T-helper 2 cell (primary cell): ENCODE measurements at regions not wholly inside any gene's neighbourhood (a gene's known extent, or its start where the extent isn't known, plus 50 kb on each side); places are given as distances from the start of the nearest gene placed in this dataset.
A peak's percentile ranks its signal among the peaks of the same experiment; 100 is the strongest.

ENCODE experiments used
- DNase-seq, 5 experiments: peaks; one replicate each; pipeline versions ENCODE4 v3.0.0 to v3.0.0-alpha.2; 2012 to 2022

DNA sequence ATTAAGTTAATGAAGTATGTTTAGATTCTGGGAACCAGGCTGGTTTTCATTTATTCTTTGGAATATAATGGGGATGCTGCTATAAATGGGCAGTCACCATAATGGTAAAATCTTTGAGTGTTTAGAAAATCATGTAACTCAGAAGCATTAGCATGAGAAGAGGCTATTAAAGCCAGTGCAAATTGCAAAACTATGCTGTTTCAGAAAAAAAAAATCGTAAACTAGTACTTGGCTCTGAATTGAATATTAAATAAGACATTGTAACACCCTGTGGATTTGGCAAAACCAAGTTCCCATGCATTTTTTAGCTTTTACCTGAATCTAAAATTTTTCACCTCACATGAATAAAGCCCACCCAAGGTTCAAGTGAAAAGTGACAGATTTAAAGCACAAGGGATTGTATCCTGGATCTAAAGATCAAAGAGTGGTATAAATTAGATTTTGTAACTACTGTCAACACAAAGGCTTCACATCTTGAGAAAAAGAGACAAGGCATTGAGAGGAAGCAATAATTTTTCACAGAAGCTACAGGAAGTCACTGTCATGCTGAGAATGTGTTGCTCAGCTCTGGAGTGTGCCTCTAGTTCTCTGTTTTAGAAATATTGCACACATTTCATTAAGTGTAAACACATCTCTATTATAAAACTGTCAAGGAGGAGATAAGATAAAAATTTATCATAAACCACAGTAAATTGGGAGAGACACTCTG is 142.2 kb downstream of the ABCA8 start:
- no peak for DNase-seq

DNA sequence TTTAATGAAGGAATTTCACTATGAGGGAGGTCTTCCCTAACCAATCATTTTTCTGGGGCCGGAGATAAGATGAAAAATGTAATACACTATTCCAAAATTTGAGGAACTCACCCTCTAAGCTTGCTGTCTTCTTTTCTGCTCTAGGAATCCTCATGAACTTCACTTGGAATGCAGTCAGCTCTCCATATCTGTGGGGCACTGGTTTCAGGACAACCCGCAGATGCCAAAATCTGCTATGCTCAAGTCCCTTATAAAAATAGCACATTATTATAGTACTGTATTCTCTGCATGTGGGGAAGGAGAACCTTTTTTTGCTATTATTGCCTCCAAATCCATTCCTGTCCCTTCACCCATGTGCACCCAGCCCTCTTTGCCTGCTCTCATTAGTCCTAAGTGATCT is 146.0 kb downstream of the ABCA8 start:
- no peak for DNase-seq

DNA sequence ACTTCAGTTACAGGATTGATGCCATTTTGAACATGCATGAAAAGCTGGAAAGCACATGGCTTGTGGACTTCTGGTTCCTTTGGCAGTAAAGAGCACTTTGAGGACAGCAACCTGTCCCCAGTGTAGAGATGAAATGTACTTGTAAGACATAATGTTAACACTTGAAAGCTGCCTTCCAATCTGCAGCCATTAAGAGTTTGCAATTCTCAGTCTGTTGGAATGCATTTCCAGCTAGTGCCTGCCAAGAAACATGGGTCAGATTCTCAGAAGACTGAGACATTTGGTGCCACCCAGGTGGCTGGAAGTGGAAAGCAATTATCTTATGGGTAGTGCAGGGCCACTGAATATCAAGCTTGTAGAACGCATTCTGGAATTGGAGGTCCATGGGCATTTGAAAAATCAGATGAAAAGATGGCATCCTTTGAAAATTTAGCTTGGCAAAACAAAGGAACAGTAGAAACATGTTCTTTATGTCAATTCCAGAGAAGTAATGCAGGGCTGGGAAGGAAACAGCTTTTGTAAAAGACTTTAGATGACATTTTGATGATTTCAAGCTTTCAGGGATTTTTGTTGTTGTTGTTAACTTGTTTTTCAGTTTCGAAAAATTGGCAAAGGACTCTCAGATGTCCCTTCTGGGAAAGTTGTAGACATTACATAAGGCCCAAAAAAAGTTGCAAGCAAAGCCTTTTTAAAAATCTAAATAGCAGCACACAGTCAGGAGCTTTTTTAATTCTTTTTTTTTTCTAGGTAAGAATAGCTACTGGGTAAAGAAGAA is 147.0 kb downstream of the ABCA8 start:
- DNase-seq: no peak

GRCh38 chr17:68805609-68806008 is 149.6 kb downstream of the ABCA8 start:
- no peak for DNase-seq

GRCh38 chr17:68804777-68805520 is 150.2 kb downstream of the ABCA8 start:
- DNase-seq: no peak

GRCh38 chr17:68803164-68803929 is 151.8 kb downstream of the ABCA8 start:
- no peak for DNase-seq

DNA sequence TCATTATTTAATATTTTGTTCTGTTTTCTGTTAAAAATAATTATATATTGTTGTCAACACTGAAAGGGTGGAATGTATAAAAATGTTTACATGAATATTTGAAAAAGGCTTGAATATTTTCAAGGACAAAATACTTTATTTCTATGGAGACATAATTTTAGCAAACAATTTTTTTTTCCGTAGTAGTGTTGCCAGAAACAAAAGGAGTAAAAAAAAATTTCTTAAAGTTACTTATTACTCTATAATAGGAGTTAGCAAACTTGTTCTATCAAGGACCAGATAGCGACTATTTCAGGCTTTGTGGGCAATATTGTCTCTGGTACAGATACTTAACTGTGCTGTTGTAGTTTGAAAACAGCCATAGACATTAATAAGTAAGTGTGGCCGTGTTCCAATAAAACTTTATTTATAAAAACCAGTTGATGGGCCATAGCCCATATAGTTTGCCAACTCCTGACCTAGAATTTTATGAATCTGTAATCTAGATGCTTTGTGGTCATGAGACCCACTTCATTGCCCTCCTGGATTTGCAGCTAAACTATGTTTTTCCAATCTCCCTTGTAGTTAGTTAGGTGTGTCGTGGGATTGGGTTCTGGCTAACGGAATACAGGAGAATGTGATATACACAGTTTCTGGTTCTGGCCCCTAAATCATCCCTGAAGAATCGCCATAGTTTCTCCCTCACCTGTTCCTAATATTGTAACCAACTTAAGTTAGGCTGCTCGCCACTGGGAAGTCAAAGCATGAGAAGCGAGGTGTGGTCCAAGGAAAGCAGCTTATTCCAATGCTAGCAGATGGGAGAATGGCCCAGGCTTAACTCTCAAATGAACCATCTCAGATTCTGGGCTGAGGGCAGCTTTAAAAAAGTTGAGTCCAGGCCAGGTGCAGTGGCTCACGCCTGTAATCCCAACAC is 153.6 kb downstream of the ABCA8 start:
- DNase-seq: no peak

GRCh38 chr17:68800751-68801150 is 154.4 kb downstream of the ABCA8 start:
- DNase-seq: no peak

DNA sequence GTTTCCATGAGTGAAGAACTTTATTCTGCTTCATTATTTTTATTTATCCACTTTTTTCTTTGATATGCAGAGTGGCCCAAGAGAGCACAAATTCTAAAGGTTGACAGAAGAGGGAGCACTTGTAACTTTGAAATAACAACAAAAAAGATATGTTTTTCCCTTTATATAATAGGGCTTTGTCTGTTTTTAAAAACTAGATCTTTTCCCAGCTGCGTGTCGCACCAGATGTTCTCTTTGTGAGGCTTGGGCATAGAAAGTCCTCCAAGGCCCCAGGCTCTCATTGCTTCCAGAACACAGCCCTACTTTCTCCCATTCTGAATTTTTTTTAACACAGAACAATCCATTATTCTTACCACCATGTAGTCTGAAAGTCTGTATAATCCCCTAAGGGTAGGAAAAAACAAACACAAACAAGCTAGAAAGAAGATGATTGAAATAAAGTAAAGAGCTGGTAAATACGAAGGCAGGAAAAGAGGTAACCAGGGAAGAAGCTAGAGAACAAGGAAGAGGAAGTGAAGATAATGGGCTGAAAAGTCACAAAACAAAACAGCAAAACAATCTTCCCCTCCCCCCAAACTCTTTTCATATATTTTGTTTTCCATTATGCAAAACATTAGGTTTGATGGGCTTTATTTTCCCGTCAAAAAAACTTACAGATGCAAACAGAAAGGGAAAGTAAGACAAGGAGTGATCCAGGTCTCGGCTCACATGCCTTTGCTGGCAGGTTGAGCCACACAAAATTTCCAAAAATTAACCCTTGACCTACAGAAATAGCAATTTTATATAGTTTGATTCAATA is 160.4 kb downstream of the ABCA8 start:
- DNase-seq: peak in 1 of 5 experiments; percentile 7

- DNase-seq: no peak
These were observed 162.3 kb downstream of the ABCA8 start for GRCh38 chr17:68792873-68793272.

DNA sequence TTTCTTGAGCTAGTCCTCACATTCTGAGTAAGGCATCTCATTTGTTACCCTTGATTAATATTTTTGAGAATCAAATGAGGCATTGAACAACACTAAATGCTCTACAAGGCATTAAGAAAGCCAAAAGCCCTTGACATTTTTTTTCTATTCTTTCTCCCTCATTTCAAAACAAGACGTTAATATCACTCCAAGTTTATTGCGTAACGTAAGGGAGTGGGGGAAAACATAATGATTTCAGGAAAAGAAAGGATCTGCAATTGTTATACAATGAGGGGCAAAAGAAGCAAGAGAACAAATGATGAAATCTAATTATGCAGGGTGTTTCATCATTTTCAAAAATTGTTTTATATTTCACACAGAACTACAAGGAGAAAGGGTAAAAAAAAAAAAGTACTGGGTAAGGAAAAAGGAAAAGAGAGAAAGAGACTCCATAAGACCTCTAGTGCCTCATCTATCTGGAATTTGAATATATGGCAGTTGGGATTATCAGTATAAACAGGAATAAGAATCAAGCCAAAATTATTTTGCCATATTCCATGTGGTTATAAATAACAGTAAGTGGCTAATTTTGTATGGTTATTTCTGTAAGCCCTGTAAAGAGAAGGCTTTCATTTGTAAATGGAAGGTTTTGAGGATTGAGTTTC is 163.0 kb downstream of the ABCA8 start:
- DNase-seq: no peak

GRCh38 chr17:68790931-68791330 is 164.3 kb downstream of the ABCA8 start:
- no peak for DNase-seq

GRCh38 chr17:68790492-68790891 is 164.7 kb downstream of the ABCA8 start:
- no peak for DNase-seq

GRCh38 chr17:68789203-68789962 is 165.8 kb downstream of the ABCA8 start:
- DNase-seq: no peak

DNA sequence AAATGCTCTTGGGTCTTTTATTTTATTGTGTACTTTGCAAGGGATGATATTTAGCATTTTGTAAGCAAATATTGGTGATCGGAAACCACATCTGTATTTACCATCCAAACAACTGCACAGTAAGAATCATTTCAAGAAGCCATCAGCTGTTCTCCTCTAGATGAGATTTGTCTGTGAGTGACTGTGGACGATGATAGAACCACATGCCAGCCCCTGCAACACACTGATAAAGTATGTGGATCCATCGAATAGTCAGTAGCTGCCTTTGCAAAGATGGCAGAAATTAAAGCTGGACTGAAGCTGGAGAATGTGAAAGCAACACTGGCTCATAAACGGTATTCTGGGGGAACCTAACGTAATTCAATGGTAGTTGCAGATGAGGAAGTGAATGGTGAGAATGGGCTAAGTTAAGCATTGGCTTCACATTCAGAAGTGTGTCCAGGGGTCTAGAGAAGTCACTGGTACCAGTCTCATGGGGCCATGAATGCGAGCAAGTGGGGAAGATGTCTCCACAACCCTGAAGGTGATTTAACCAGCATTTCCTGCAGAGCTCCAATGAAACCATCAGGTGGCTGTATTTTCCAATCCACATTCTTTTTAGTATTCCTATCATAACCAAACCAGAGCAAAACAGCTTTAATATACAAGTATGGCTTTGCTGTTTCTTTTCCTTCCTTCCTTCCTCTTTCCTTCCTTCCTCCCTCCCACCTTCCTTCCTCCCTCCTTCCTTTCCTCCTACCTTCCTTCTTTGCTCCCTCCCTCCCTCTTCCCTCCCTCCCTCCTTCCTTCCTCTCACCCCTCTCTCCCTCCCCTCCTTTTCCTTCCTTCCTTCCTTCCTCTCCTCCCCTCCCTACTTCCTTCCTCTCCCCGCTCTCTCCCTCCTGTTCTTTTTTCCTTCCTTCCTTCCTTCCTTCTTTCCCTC is 169.4 kb downstream of the ABCA8 start:
- no peak for DNase-seq

GRCh38 chr17:68784431-68784830 is 170.8 kb downstream of the ABCA8 start:
- no peak for DNase-seq

DNA sequence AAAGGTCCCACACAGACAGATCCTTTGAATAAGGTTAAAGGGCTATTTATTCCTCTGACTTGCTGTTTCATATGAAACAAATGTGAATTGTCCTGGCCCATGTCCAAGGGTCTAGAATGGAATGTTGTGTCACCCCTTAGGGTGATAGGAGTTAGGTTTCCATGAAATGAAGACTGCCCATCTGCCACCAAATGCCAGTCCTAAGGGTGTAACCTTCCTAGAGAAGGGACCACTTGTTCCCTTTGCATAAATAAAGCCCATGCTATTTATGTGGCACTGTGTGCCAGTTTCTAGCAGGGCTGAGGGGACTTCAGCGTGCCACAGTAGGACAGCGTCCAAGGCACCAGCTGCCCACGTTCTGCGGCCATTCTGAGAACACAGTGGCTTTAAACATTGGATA is 171.3 kb downstream of the ABCA8 start:
- no peak for DNase-seq

DNA sequence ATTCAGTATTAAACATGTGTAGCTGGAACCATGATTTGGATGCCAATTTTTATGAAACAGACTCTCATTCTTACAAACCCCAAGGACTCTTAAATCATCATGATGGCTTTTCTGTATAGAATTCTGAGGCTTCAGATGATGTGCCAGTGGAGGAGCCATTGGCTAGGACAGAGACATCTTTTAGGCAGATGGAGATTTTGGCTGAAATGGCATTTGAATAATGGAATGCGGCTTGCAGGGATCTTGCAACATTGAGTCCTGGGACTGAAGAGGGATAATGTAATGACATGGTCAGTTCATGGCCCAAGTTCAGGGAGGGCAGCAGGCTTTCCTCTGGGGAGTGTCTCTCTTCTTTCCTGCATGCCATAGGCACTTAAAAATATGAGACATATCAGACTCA is 172.4 kb downstream of the ABCA8 start:
- no peak for DNase-seq
